ENCODE measurements at regions not wholly inside any gene's neighbourhood (a gene's known extent, or its start where the extent isn't known, plus 50 kb on each side); places are given as distances from the start of the nearest gene placed in this dataset.

- TF ChIP-seq POLR2A (IDR thresholded peaks at IDR 0.05; ENCODE audit: low read depth, low read length) (no peak), RCOR1 (conservative IDR thresholded peaks at IDR 0.05; ENCODE audit: low read depth, low read length) (no peak), USF1 (IDR thresholded peaks at IDR 0.05; ENCODE audit: borderline replicate concordance, extremely low read length, insufficient read depth, low read depth, low read length) (no peak)
These were observed 114.4 kb downstream of the PCSK1 start for GRCh38 chr5:96318569-96319110.
